ENCODE measurements at regions not wholly inside any gene's neighbourhood (a gene's known extent, or its start where the extent isn't known, plus 50 kb on each side); places are given as distances from the start of the nearest gene placed in this dataset.
A peak's percentile ranks its signal among the peaks of the same experiment; 100 is the strongest.

- Histone ChIP-seq H3K27me3 (ENCODE audit: control insufficient read depth, insufficient read depth, low read length, poor library complexity, severe bottlenecking) (no peaks in the 10 kb centered on the region), H3K9me3 (ENCODE audit: control insufficient read depth, low read length) (no peaks in the 10 kb centered on the region), H3K4me1 (ENCODE audit: control insufficient read depth, insufficient read depth, low read length) (no peaks in the 10 kb centered on the region), H3K4me3 (ENCODE audit: low read length) (no peak overlapping the region), H3K36me3 (ENCODE audit: control insufficient read depth, insufficient read depth, low read length) (no peaks in the 10 kb centered on the region), H3K9ac (ENCODE audit: extremely low read depth, low read length, poor library complexity, severe bottlenecking) (no peak overlapping the region), H3K27ac (ENCODE audit: low read depth, low read length) (peak overlapping the region; percentile 49)
- no peak for DNase-seq
- H3K4me1 Mint-ChIP-seq, result no peaks in the 10 kb centered on the region
- 94 to 96% methylated on average over 2 to 5 of the region's 5 CpGs for WGBS, 2 experiments (ENCODE audit: insufficient coverage in 1 of 2, insufficient read length in 1 of 2)
- no peaks in the 10 kb centered on the region for H3K36me3 Mint-ChIP-seq (ENCODE audit: low read depth)
- no peak overlapping the region for H3K27ac Mint-ChIP-seq
- no peaks in the 10 kb centered on the region for H3K9me3 Mint-ChIP-seq
- H3K27me3 Mint-ChIP-seq (ENCODE audit: insufficient read depth), result no peaks in the 10 kb centered on the region
- H3K4me3 Mint-ChIP-seq, result no peak overlapping the region
- TF ChIP-seq CTCF (conservative IDR thresholded peaks at IDR 0.05), result no peak
Observed at GRCh38 chr20:60491051-60491581, 532.9 kb downstream of the CDH26 start.

GRCh38 chr20:60494476-60494875 is 536.3 kb downstream of the CDH26 start:
- DNase-seq, result no peak
- Mint-ChIP-seq H3K27ac (no peak overlapping the region), H3K9me3 (no peaks in the 10 kb centered on the region), H3K4me3 (no peak overlapping the region), H3K36me3 (ENCODE audit: low read depth) (no peaks in the 10 kb centered on the region), H3K27me3 (ENCODE audit: insufficient read depth) (no peaks in the 10 kb centered on the region), H3K4me1 (no peaks in the 10 kb centered on the region)
- TF ChIP-seq CTCF (conservative IDR thresholded peaks at IDR 0.05), result no peak
- Histone ChIP-seq H3K27ac (ENCODE audit: low read depth, low read length) (no peak overlapping the region), H3K9ac (ENCODE audit: extremely low read depth, low read length, poor library complexity, severe bottlenecking) (no peak overlapping the region), H3K4me3 (ENCODE audit: low read length) (no peak overlapping the region), H3K9me3 (ENCODE audit: control insufficient read depth, low read length) (no peaks in the 10 kb centered on the region), H3K27me3 (ENCODE audit: control insufficient read depth, insufficient read depth, low read length, poor library complexity, severe bottlenecking) (no peaks in the 10 kb centered on the region), H3K4me1 (ENCODE audit: control insufficient read depth, insufficient read depth, low read length) (no peaks in the 10 kb centered on the region), H3K36me3 (ENCODE audit: control insufficient read depth, insufficient read depth, low read length) (no peaks in the 10 kb centered on the region)
- WGBS, 2 experiments (ENCODE audit: insufficient coverage in 1 of 2, insufficient read length in 1 of 2), result 94 to 100% methylated on average over 2 to 3 of the region's 3 CpGs

GRCh38 chr20:60497298-60498035 is 539.2 kb downstream of the CDH26 start:
- TF ChIP-seq CTCF (conservative IDR thresholded peaks at IDR 0.05), result no peak
- H3K27me3 Mint-ChIP-seq (ENCODE audit: insufficient read depth), result peaks cover 2% of the 10 kb centered on the region
- no peaks in the 10 kb centered on the region for H3K4me1 Mint-ChIP-seq
- H3K36me3 ChIP-seq (ENCODE audit: control insufficient read depth, insufficient read depth, low read length), result no peaks in the 10 kb centered on the region
- H3K9me3 Mint-ChIP-seq, result no peaks in the 10 kb centered on the region
- no peaks in the 10 kb centered on the region for H3K27me3 ChIP-seq (ENCODE audit: control insufficient read depth, insufficient read depth, low read length, poor library complexity, severe bottlenecking)
- no peak overlapping the region for H3K27ac Mint-ChIP-seq
- no peak overlapping the region for H3K27ac ChIP-seq (ENCODE audit: low read depth, low read length)
- H3K4me3 ChIP-seq (ENCODE audit: low read length), result no peak overlapping the region
- H3K9ac ChIP-seq (ENCODE audit: extremely low read depth, low read length, poor library complexity, severe bottlenecking), result no peak overlapping the region
- H3K36me3 Mint-ChIP-seq (ENCODE audit: low read depth), result no peaks in the 10 kb centered on the region
- H3K4me1 ChIP-seq (ENCODE audit: control insufficient read depth, insufficient read depth, low read length), result no peaks in the 10 kb centered on the region
- no peak for DNase-seq
- no peak overlapping the region for H3K4me3 Mint-ChIP-seq
- H3K9me3 ChIP-seq (ENCODE audit: control insufficient read depth, low read length), result no peaks in the 10 kb centered on the region
- WGBS, 2 experiments (ENCODE audit: insufficient coverage in 1 of 2, insufficient read length in 1 of 2), result 80 to 98% methylated on average over 1 to 4 of the region's 4 CpGs

All from endodermal cell (in vitro differentiated cells).